IMR-90 (cell line): ENCODE measurements at regions not wholly inside any gene's neighbourhood (a gene's known extent, or its start where the extent isn't known, plus 50 kb on each side); places are given as distances from the start of the nearest gene placed in this dataset.

Source experiments
- ATAC-seq: fragments of 200-7000 bp; cut with Tn5 transposase; 2 replicates; pipeline ENCODE4 v1.9.1; 2020; ENCODE audit warnings: low read depth, mild to moderate bottlenecking, moderate library complexity
- BruUV-seq: library from RNA; stranded (reverse); fragments of 400-500 nt; replicated peaks from 2 replicates; lab custom pipeline; 2021; lab: Mats Ljungman, UMichigan
- CTCF ChIA-PET: fragments of 300-600 bp; formaldehyde crosslinking; extraction: SDS; loops from one replicate; lab custom pipeline; 2021; ENCODE audit warnings: antibody characterized with exemption; lab: Yijun Ruan, JAX
- POLR2A ChIA-PET: fragments of 300-600 bp; sonication (Branson Sonifier 250); formaldehyde crosslinking; loops from one replicate; lab custom pipeline; 2022; ENCODE audit warnings: antibody characterized with exemption; ENCODE audit not compliant: unreplicated experiment; lab: Charles Lee
- DNase-seq: peaks from one replicate; pipeline ENCODE4 v3.0.0; 2013
- H2AFZ ChIP-seq: replicated peaks from 2 replicates; pipeline ENCODE3; 2013; ENCODE audit warnings: low read length, mild to moderate bottlenecking; ENCODE audit not compliant: poor library complexity
- H2AK5ac ChIP-seq: 2 replicates; pipeline ENCODE4 v1.6.1; 2013; ENCODE audit warnings: low read depth, low read length, inconsistent platforms
- H2AK9ac ChIP-seq: replicated peaks from 2 replicates; pipeline ENCODE3; 2013; ENCODE audit warnings: mild to moderate bottlenecking, low read depth, low read length, moderate library complexity; ENCODE audit not compliant: poor library complexity
- H2BK120ac ChIP-seq: 2 replicates; pipeline ENCODE4 v1.6.1; 2013; ENCODE audit warnings: low read depth, low read length, inconsistent platforms
- H2BK15ac ChIP-seq: 3 replicates; pipeline ENCODE4 v1.6.1; 2013; ENCODE audit warnings: low read depth, low read length, inconsistent platforms
- H2BK20ac ChIP-seq: 2 replicates; pipeline ENCODE4 v1.6.1; 2013; ENCODE audit warnings: low read depth, mild to moderate bottlenecking, inconsistent platforms, low read length, moderate library complexity
- H2BK5ac ChIP-seq: 2 replicates; pipeline ENCODE4 v1.6.1; 2013; ENCODE audit warnings: mild to moderate bottlenecking, low read depth, low read length, inconsistent platforms; ENCODE audit not compliant: poor library complexity, severe bottlenecking
- H3K14ac ChIP-seq: replicated peaks from 2 replicates; pipeline ENCODE4 v1.6.1; 2013; ENCODE audit warnings: low read depth, low read length, inconsistent platforms
- H3K18ac ChIP-seq: 2 replicates; pipeline ENCODE4 v1.6.1; 2013; ENCODE audit warnings: low read depth, low read length, control low read depth
- H3K23ac ChIP-seq: 2 replicates; pipeline ENCODE4 v1.6.1; 2013; ENCODE audit warnings: low read depth, low read length, inconsistent platforms
- H3K27ac ChIP-seq: 2 replicates; pipeline ENCODE4 v1.5.1; 2013; ENCODE audit warnings: mild to moderate bottlenecking, control low read depth, low read length; ENCODE audit not compliant: insufficient read depth
- H3K27me3 ChIP-seq: 2 replicates; pipeline ENCODE4 v1.6.1; 2013; ENCODE audit warnings: low read length; ENCODE audit not compliant: control insufficient read depth, insufficient read depth
- H3K36me3 ChIP-seq: 2 replicates; pipeline ENCODE4 v1.6.1; 2013; ENCODE audit warnings: low read length, mixed read lengths; ENCODE audit not compliant: control insufficient read depth, insufficient read depth
- H3K4ac ChIP-seq: 2 replicates; pipeline ENCODE4 v1.6.1; 2013; ENCODE audit warnings: low read depth, low read length, inconsistent platforms
- H3K4me1 ChIP-seq: 2 replicates; pipeline ENCODE4 v1.6.1; 2013; ENCODE audit warnings: low read length, mixed read lengths; ENCODE audit not compliant: control insufficient read depth, insufficient read depth
- H3K4me2 ChIP-seq: 2 replicates; pipeline ENCODE4 v1.6.1; 2013; ENCODE audit warnings: low read depth, mild to moderate bottlenecking, control low read depth, low read length, moderate library complexity
- H3K4me3 ChIP-seq: 2 replicates; pipeline ENCODE4 v1.5.1; 2013; ENCODE audit warnings: low read depth, mild to moderate bottlenecking, control low read depth, low read length, moderate library complexity; ENCODE audit not compliant: insufficient read depth
- H3K56ac ChIP-seq: 2 replicates; pipeline ENCODE4 v1.6.1; 2013; ENCODE audit warnings: low read length, inconsistent platforms; ENCODE audit not compliant: insufficient read depth; ENCODE audit errors: extremely low read depth
- H3K79me1 ChIP-seq, 2 experiments: 2 replicates each; pipeline ENCODE4 v1.6.1; 2013; ENCODE audit warnings: low read length in 2 of 2, inconsistent platforms in 1 of 2, low read depth in 1 of 2
- H3K9ac ChIP-seq: 2 replicates; pipeline ENCODE4 v1.6.1; 2013; ENCODE audit warnings: low read depth, low read length, control low read depth
- H3K9me1 ChIP-seq: 2 replicates; pipeline ENCODE4 v1.6.1; 2013; ENCODE audit warnings: low read length, inconsistent platforms; ENCODE audit not compliant: insufficient read depth
- H3K9me3 ChIP-seq: 2 replicates; pipeline ENCODE4 v1.6.1; 2013; ENCODE audit warnings: low read length; ENCODE audit not compliant: control insufficient read depth, insufficient read depth
- H4K20me1 ChIP-seq: 2 replicates; pipeline ENCODE4 v1.6.1; 2013; ENCODE audit warnings: low read length, inconsistent platforms; ENCODE audit not compliant: insufficient read depth
- H4K5ac ChIP-seq: 2 replicates; pipeline ENCODE4 v1.6.1; 2013; ENCODE audit warnings: mild to moderate bottlenecking, low read depth, low read length, control low read depth
- H4K8ac ChIP-seq, 2 experiments: 2 replicates each; pipeline ENCODE4 v1.6.1; 2013; ENCODE audit warnings: low read depth in 2 of 2, low read length in 2 of 2, control low read depth in 1 of 2, inconsistent platforms in 1 of 2
- H4K91ac ChIP-seq: 2 replicates; pipeline ENCODE4 v1.6.1; 2013; ENCODE audit warnings: low read depth, low read length, inconsistent platforms; ENCODE audit not compliant: insufficient read depth
- ELK1 ChIP-seq: fragments of 150-350 bp; IDR thresholded peaks from 2 replicates; pipeline ENCODE4 v1.6.1; 2016; ENCODE audit warnings: low read depth, mild to moderate bottlenecking, low read length, moderate library complexity, borderline replicate concordance
- NFE2L2 ChIP-seq: fragments of 150-350 bp; IDR thresholded peaks from 2 replicates; pipeline ENCODE4 v1.6.1; 2016; ENCODE audit warnings: low read depth, mild to moderate bottlenecking, low read length
- RCOR1 ChIP-seq: IDR thresholded peaks from 2 replicates; pipeline ENCODE4 v1.6.1; 2012; ENCODE audit warnings: mild to moderate bottlenecking, low read length, improper control_type of control experiment; ENCODE audit not compliant: insufficient replicate concordance
- WGBS, 2 experiments: methylation state at CpG; one replicate each; pipeline versions ENCODE4 v1.1.5 to v1.1.7; 2013; ENCODE audit warnings: missing lambda C conversion rate in 2 of 2; ENCODE audit not compliant: insufficient read length in 1 of 2; ENCODE audit errors: extremely low coverage in 2 of 2; 5-methylcytosine and 5-hydroxymethylcytosine counted together
- dilution Hi-C: fragments of 300-500 bp; cut with HindIII; formaldehyde crosslinking; loops from one replicate; pipeline ENCODE4 v1.14.3; 2018; ENCODE audit warnings: low sequenced_read_pairs; ENCODE audit not compliant: unreplicated experiment
- in situ Hi-C: fragments of 300-500 bp; cut with MboI; formaldehyde crosslinking; loops from 3 replicates; pipeline ENCODE4 v1.14.3; 2019; ENCODE audit warnings: low sequenced_read_pairs, inconsistent platforms, mixed read lengths
- intact Hi-C: fragments of 100-400 bp; cut with micrococcal nuclease; formaldehyde crosslinking; loops from 2 replicates; pipeline ENCODE4 v1.10.0; 2022

DNA sequence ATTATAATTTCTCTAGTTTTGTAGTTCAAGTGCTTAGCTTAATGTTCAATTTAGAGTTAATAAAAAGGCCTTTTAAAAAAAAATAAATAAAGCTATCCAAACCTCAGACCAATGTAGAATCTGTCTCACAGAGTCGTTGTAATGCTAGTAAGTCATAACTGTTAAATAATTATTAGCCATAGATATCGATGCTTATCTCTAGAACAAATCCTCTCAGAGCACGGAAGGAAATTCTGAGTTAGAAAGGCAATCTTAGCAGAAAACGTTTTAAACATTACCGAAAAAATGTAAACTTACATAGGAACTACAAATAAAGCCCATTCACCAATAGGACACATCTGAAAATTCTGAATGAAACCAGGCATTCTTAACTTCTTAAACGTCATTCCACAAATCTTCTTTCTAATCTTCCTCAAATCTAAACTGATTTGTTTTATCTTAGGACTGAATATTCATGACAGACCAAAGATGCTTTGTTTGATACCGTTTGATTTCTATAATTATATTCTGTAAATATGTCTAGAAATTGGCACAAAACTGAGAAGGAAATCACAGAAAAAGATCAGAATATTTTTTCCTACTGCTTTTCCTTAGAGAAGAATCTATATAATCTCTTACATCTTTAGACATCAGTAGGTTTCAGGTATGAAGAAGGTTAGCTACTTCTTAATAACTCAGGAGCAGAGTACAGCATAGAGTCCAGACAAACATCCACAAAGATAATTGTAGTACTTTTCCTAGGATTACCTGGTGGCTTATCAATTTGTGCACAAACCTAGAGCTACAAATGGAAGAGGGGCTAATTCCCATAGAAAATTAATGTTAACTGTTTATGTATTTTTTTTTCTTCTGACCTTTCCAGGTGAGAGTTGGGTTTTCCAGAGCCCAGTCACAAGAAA is 140.7 kb downstream of the BTC start:
- Histone ChIP-seq H3K4ac (no peak overlapping the region), H3K18ac (no peak overlapping the region), H4K8ac (no peak overlapping the region), H3K23ac (no peak overlapping the region), H3K4me1 (no peaks in the 10 kb centered on the region), H3K27me3 (no peaks in the 10 kb centered on the region), H3K56ac (no peak overlapping the region), H3K79me1 (no peaks in the 10 kb centered on the region), H2BK5ac (no peak overlapping the region), H3K9ac (no peak overlapping the region), H2BK15ac (peak overlapping the region; percentile 34; the same call in 1 of the 3 replicates), H2BK20ac (no peak overlapping the region), H3K4me3 (no peak overlapping the region), H2AFZ (no peak overlapping the region), H3K9me1 (no peaks in the 10 kb centered on the region), H3K4me2 (no peak overlapping the region), H3K27ac (no peak overlapping the region), H3K14ac (no peak overlapping the region), H4K91ac (no peak overlapping the region), H4K20me1 (no peaks in the 10 kb centered on the region), H2AK9ac (no peak overlapping the region), H4K5ac (no peak overlapping the region), H3K9me3 (no peaks in the 10 kb centered on the region), H2BK120ac (no peak overlapping the region), H3K36me3 (no peaks in the 10 kb centered on the region), H2AK5ac (no peak overlapping the region)
- WGBS, 2 experiments = 100% methylated on average over 1 of the region's 7 CpGs; no CpG with 5 or more reads in 1 of the 2 experiments
- CTCF ChIA-PET = no interaction called here
- intact Hi-C loops (no loop called here), dilution Hi-C loops (no loop called here), in situ Hi-C loops (no loop called here)
- BruUV-seq = no TSS peak
- no peak for TF ChIP-seq NFE2L2
- no peak for TF ChIP-seq ELK1
- no peak for TF ChIP-seq RCOR1
- no peak for ATAC-seq
- POLR2A ChIA-PET = no interaction called here
- DNase-seq = no peak
